Common myeloid progenitor, CD34-positive (primary cell): ENCODE measurements at regions not wholly inside any gene's neighbourhood (a gene's known extent, or its start where the extent isn't known, plus 50 kb on each side); places are given as distances from the start of the nearest gene placed in this dataset.

Source experiments
- CTCF ChIA-PET: fragments of 350-600 bp; sonication (Branson Sonifier 250); formaldehyde crosslinking; loops from one replicate; lab custom pipeline; 2021; ENCODE audit warnings: antibody characterized with exemption; lab: Charles Lee
- POLR2A ChIA-PET: fragments of 350-600 bp; sonication (Branson Sonifier 250); formaldehyde crosslinking; loops from one replicate; lab custom pipeline; 2021; ENCODE audit warnings: antibody characterized with exemption; lab: Charles Lee
- DNase-seq, 3 donors: peaks; one replicate each; pipeline versions ENCODE4 v3.0.0 to v3.0.0-alpha.2; 2013
- H3K27ac ChIP-seq, 2 experiments: 1 replicate in 1 of 2; 2 replicates in 1 of 2; pipeline ENCODE4 v1.7.0; 2013; ENCODE audit warnings: inconsistent platforms in 2 of 2, low read length in 2 of 2, mild to moderate bottlenecking in 2 of 2, low read depth in 1 of 2, moderate library complexity in 1 of 2; ENCODE audit not compliant: severe bottlenecking in 2 of 2, insufficient read depth in 1 of 2, poor library complexity in 1 of 2
- H3K27me3 ChIP-seq, 5 experiments: replicated peaks in 2 of 5; 1 replicate in 3 of 5; 2 replicates in 2 of 5; pipeline versions ENCODE4 v1.6.1 to v1.7.0; 2013; ENCODE audit warnings: low read length in 4 of 5, mild to moderate bottlenecking in 2 of 5, moderate library complexity in 2 of 5, inconsistent platforms in 1 of 5; ENCODE audit not compliant: insufficient read depth in 5 of 5, control insufficient read depth in 4 of 5
- H3K36me3 ChIP-seq, 4 experiments: 1 replicate in 2 of 4; 2 replicates in 2 of 4; pipeline versions ENCODE4 v1.6.1 to v1.7.0; 2013; ENCODE audit warnings: low read length in 3 of 4, control low read depth in 1 of 4, mild to moderate bottlenecking in 1 of 4; ENCODE audit not compliant: control insufficient read depth in 4 of 4, insufficient read depth in 4 of 4
- H3K4me1 ChIP-seq, 4 experiments: 1 replicate in 3 of 4; 2 replicates in 1 of 4; pipeline versions ENCODE4 v1.6.1 to v1.7.1; 2013; ENCODE audit warnings: low read length in 3 of 4, mild to moderate bottlenecking in 3 of 4, control low read depth in 1 of 4, inconsistent platforms in 1 of 4, moderate library complexity in 1 of 4; ENCODE audit not compliant: control insufficient read depth in 4 of 4, insufficient read depth in 4 of 4; ENCODE audit errors: control extremely low read depth in 1 of 4
- H3K4me3 ChIP-seq, 7 experiments: 1 replicate in 4 of 7; 2 replicates in 3 of 7; pipeline versions ENCODE4 v1.5.1 to v1.7.0; 2013; ENCODE audit warnings: mild to moderate bottlenecking in 7 of 7, low read length in 6 of 7, moderate library complexity in 6 of 7, inconsistent platforms in 2 of 7, low read depth in 2 of 7, control low read depth in 1 of 7; ENCODE audit not compliant: insufficient read depth in 4 of 7, control insufficient read depth in 1 of 7; ENCODE audit errors: extremely low read depth in 1 of 7
- H3K9me3 ChIP-seq, 5 experiments: 1 replicate in 4 of 5; 2 replicates in 1 of 5; pipeline versions ENCODE4 v1.6.1 to v1.7.1; 2013; ENCODE audit warnings: low read length in 4 of 5, mild to moderate bottlenecking in 2 of 5, inconsistent platforms in 1 of 5, low read depth in 1 of 5, moderate library complexity in 1 of 5; ENCODE audit not compliant: control insufficient read depth in 4 of 5, insufficient read depth in 2 of 5; ENCODE audit errors: control extremely low read depth in 1 of 5
- WGBS: methylation state at CpG from one replicate; pipeline ENCODE4 v1.1.5; 2013; ENCODE audit not compliant: insufficient coverage; 5-methylcytosine and 5-hydroxymethylcytosine counted together

DNA sequence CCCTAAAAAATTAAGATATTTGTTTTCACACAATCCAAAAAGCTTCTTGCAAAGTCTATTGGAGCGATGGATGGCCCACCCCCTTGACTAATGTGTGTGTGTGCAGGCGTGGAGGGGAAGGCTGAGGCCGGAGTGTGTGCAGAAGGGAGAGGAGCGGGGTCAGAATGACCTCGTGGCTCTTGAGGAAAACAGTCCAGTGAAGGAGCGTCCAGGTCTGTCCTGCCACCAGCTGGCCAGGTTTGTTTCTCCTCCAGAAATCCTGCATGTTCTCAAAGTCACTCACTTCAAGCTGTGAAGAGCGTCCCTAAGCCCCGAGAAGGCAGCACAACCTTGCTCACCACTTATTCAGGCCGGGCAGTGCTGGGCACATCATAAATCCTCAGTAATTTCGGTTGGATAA is 69.5 kb upstream of the SSX2IP start:
- Histone ChIP-seq H3K9me3 (no peaks in the 10 kb centered on the region), H3K4me1 (peaks cover 0 to 12% (median 7%) of the 10 kb centered on the region in 4 experiments), H3K27me3 (peaks cover 0 to 6% (median 0%) of the 10 kb centered on the region in 5 experiments), H3K4me3 (peak overlapping the region in 1 of 7 experiments; percentile 64), H3K36me3 (no peaks in the 10 kb centered on the region), H3K27ac (no peak overlapping the region)
- 93% methylated on average over 9 of the region's 10 CpGs for WGBS
- POLR2A ChIA-PET: interaction anchor here (0.6 kb wide), 1 partner anchor 293 kb away, joined by 3 read pairs; no protein-coding TSS in a partner anchor
- CTCF ChIA-PET: interaction anchor here (0.7 to 8.2 kb wide), 9 partner anchors 12 to 615 kb away, joined by 3 to 49 read pairs (median 5); partner anchors contain the start of gene PRKACB
- no peak for DNase-seq

DNA sequence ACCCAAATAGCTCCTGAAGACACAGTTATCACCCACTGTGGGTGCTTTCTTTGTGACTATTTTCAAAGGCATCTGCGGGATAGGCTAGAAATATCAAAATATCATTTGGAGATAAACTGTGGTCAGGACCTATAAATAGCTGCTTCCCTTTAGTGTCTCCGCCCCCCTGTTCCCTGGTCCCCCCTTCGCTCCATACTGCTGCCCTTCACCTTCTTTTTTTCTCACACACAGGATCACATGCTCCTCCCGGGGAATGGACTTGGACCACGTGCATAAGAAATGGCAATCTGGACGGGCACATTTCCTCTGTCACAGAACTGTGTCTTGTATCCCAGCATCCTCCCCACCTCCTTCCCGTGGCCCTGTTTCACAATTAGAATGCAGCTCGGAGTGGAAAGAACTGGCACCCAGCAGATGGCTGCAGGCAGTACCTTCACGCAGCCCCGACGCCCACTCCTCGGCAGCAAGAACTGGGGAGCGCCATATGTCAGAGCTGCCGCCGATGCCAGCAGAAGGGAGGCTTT is 68.8 kb upstream of the SSX2IP start:
- peak; percentile 14 to 60 (median 52) for DNase-seq

DNA sequence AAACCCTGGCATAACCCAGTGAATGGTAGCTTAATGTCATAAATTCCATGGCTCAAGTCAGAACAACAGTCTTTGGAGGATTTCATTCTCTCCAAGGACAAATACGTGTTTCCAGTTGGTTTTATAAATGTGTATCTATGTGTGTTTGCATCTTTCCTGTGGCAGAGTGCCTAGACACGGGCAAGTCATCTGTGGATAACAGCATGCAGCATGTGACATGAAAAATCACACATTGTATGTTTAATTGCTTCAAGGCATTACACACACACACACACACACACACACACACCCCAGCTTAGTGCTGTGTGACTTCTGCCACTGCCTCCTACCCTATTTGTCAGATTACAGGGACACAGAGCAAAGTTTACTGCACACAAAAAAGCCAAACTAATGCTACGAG is 68.2 kb upstream of the SSX2IP start:
- POLR2A ChIA-PET: no interaction called here
- 88% methylated on average over 1 of the region's 3 CpGs for WGBS
- H3K4me3 ChIP-seq: peak overlapping the region in 1 of 7 experiments; percentile 64
- H3K4me1 ChIP-seq: peaks cover 0 to 12% (median 7%) of the 10 kb centered on the region in 4 experiments
- no peaks in the 10 kb centered on the region for H3K27me3 ChIP-seq
- no peak for DNase-seq
- H3K36me3 ChIP-seq: no peaks in the 10 kb centered on the region
- no peaks in the 10 kb centered on the region for H3K9me3 ChIP-seq
- CTCF ChIA-PET: interaction anchor here (0.7 to 8.2 kb wide), 6 partner anchors 13 to 614 kb away, joined by 3 to 49 read pairs (median 6); partner anchors contain the start of gene PRKACB
- no peak overlapping the region for H3K27ac ChIP-seq

More for the DNA sequence above, 68.8 kb upstream of the SSX2IP start:
- peaks cover 0 to 12% (median 7%) of the 10 kb centered on the region in 4 experiments for H3K4me1 ChIP-seq
- no peaks in the 10 kb centered on the region for H3K9me3 ChIP-seq
- ChIA-PET CTCF (interaction anchor here (1.4 to 8.2 kb wide), 9 partner anchors 12 to 615 kb away, joined by 4 to 49 read pairs (median 7); partner anchors contain the start of gene PRKACB), POLR2A (no interaction called here)
- H3K27ac ChIP-seq: no peak overlapping the region
- H3K27me3 ChIP-seq: no peaks in the 10 kb centered on the region
- peak overlapping the region in 5 of 7 experiments; percentile 38 to 72 (median 48) for H3K4me3 ChIP-seq
- H3K36me3 ChIP-seq: no peaks in the 10 kb centered on the region
- WGBS: 9% methylated on average over 5 of the region's 15 CpGs

DNA sequence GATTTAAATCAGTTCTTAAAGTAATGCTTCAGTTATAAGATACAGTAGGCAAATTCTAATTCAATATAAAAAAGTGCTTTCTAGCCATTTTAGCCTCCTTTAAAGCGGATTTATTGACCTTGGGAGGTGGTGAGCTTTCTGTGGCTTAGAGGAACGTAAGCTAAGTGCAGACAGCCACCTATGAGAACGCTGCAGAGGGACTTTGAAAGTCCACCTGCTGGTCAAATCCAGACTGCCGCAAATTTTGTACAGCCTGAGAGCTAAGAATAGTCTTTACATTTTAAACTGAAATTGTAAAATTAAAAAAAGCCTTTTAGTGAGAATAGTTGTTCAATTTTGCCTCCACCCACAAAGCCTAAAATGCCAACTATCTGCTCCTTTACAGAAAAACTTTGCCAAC is 67.0 kb upstream of the SSX2IP start:
- 100% methylated on average over 2 of the region's 4 CpGs for WGBS
- no peaks in the 10 kb centered on the region for H3K9me3 ChIP-seq
- ChIA-PET CTCF (interaction anchor here (1.0 to 8.2 kb wide), 4 partner anchors 14 to 828 kb away, joined by 3 to 49 read pairs (median 22); no protein-coding TSS in a partner anchor), POLR2A (no interaction called here)
- no peaks in the 10 kb centered on the region for H3K36me3 ChIP-seq
- H3K27ac ChIP-seq: no peak overlapping the region
- no peak overlapping the region for H3K4me3 ChIP-seq
- DNase-seq: peak in 2 of 3 donors; percentile 16 to 32
- H3K27me3 ChIP-seq: no peaks in the 10 kb centered on the region
- H3K4me1 ChIP-seq: peaks cover 0 to 12% (median 7%) of the 10 kb centered on the region in 4 experiments

DNA sequence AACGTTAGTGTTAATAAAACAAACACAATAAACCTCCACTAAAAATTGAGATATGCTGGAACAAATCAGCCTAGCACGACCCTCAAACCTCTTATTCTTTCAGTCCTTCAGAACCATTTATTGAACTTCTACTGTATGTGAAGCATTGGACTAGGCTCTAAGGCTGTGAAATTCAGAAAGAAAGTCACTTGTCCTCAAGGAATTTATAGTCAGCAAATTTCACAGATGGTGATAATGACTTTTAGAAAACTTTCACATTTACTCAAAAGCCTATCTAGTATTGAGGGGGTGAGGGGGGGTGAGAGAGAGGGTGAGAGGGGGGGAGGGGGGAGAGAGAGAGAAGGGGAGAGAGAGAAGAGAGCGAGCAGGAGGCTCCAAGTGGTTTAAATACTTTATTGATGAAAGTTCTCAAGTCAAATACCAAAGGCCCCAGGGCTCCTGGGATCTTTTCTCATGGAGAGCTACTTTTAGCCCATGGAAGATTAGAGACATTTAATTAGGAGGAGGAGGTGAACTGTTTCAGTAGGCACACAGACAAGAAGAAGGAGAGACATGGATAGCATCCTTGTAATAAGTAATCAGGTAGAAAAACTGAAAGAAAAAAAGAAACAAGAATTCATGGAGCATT is 66.3 kb upstream of the SSX2IP start:
- ChIA-PET POLR2A (no interaction called here), CTCF (interaction anchor here (0.5 to 8.2 kb wide), 4 partner anchors 9 to 88 kb away, joined by 3 to 49 read pairs (median 20); no protein-coding TSS in a partner anchor)
- no peak overlapping the region for H3K27ac ChIP-seq
- no peaks in the 10 kb centered on the region for H3K27me3 ChIP-seq
- H3K4me1 ChIP-seq: peaks cover 0 to 12% (median 7%) of the 10 kb centered on the region in 4 experiments
- H3K4me3 ChIP-seq: no peak overlapping the region
- no peak for DNase-seq
- H3K36me3 ChIP-seq: no peaks in the 10 kb centered on the region
- 100% methylated on average over 1 of the region's 3 CpGs for WGBS
- no peaks in the 10 kb centered on the region for H3K9me3 ChIP-seq

DNA sequence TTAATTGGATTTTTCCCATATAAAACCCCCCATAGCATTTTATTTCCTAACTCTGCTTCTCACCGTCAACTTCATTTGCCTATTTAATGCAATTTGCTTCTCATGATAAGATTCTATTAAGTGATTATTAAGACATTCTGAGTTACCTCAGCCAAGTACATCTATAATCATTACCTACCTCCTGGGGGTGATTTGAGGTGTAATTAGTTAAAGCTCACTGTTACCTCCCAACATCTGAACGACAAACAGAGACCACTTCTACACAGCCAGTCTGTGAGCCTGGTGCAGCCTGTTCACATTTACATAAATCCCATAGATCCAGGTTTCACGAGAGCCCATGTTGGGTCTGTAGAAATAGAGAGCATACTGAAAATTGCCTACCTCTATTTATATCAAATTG is 65.7 kb upstream of the SSX2IP start:
- Histone ChIP-seq H3K27me3 (no peaks in the 10 kb centered on the region), H3K4me1 (peaks cover 0 to 12% (median 7%) of the 10 kb centered on the region in 4 experiments), H3K36me3 (no peaks in the 10 kb centered on the region), H3K4me3 (no peak overlapping the region), H3K9me3 (no peaks in the 10 kb centered on the region), H3K27ac (no peak overlapping the region)
- ChIA-PET POLR2A (no interaction called here), CTCF (interaction anchor here (0.5 to 8.2 kb wide), 4 partner anchors 9 to 179 kb away, joined by 3 to 49 read pairs (median 21); no protein-coding TSS in a partner anchor)
- no peak for DNase-seq
- no CpG with 5 or more reads among the region's 3 CpGs for WGBS

DNA sequence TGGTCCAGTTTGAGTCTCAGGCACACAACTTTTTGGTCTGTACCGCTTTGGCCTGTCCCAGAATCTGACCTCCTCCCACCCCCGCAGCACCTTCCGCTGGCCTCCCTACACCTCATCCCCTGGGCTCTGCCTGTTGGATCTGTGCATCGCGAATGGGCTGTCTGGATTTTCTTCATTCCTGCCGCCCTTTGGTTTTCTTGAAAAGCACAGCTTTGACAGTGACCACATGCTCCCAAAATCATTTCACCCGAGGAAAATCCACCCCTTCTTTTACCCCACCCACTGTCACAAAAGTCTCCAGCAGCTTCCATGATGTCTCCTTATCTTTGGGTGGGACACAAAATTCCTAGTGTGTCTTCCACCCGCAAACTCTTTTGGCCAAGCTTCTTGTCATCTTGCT is 65.0 kb upstream of the SSX2IP start:
- H3K27me3 ChIP-seq: no peaks in the 10 kb centered on the region
- POLR2A ChIA-PET: no interaction called here
- CTCF ChIA-PET: interaction anchor here (1.2 to 8.2 kb wide), 6 partner anchors 16 to 317 kb away, joined by 4 to 49 read pairs (median 6); no protein-coding TSS in a partner anchor

More for the DNA sequence above, 65.0 kb upstream of the SSX2IP start:
- whole genome bisulfite sequencing: 96% methylated on average over 8 of the region's 8 CpGs
- no peaks in the 10 kb centered on the region for H3K36me3 ChIP-seq
- no peaks in the 10 kb centered on the region for H3K9me3 ChIP-seq
- H3K4me1 ChIP-seq: peaks cover 0 to 12% (median 7%) of the 10 kb centered on the region in 4 experiments
- H3K27ac ChIP-seq: no peak overlapping the region
- no peak for DNase-seq
- H3K4me3 ChIP-seq: no peak overlapping the region
